ENCODE measurements at regions not wholly inside any gene's neighbourhood (a gene's known extent, or its start where the extent isn't known, plus 50 kb on each side); places are given as distances from the start of the nearest gene placed in this dataset.

DNA sequence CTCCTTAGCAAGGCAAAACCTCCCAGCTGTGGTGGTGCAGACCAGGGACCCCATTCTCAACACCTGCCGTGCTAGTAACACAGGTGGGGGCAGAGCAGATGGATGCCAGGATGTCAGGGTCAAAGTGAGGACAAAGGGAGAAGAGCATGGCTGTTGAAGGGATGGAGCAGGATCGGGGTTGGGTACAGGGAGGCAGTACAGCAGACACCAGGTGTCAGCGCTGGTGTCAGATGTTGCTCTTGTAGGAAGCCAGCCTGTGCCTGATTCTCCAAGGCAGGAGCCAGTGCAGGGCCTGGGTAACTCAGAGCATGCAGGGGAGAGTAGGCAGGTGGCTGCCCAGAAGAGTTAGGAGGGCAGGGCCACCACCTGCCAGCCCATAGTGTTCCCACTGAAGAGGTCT, 222.1 kb upstream of the SPRED2 start:
- no peaks in the 10 kb centered on the region for H3K36me3 ChIP-seq (replicated peaks in 1 of 2; ENCODE audit: control insufficient read depth in 1 of 2, insufficient read depth in 2 of 2, low read length in 2 of 2)
- intact Hi-C loops (cut with micrococcal nuclease; ENCODE audit: unreplicated experiment) (no loop called here), in situ Hi-C loops (cut with HindIII; ENCODE audit: extremely low pct_ligation_motif_present, low pct_unique_long_range_greater_than_20kb) (no loop called here)
- H3K4me3 ChIP-seq (replicated peaks in 1 of 3; ENCODE audit: insufficient read depth in 1 of 3, low read depth in 2 of 3, low read length in 3 of 3) = no peak overlapping the region
- H3K4me2 ChIP-seq (ENCODE audit: low read depth, low read length) = no peak overlapping the region
- peaks cover 2 to 13% of the 10 kb centered on the region in 2 experiments; a peak in 2 of 5 replicates for H3K27me3 ChIP-seq (ENCODE audit: control insufficient read depth in 1 of 2, insufficient read depth in 2 of 2, low read length in 2 of 2)
- ChIA-PET CTCF (ENCODE audit: low intra/inter-chr PET ratio, low total read pairs) (no interaction called here), POLR2A (no interaction called here)
- H4K20me1 ChIP-seq (ENCODE audit: insufficient read depth, low read length) = no peaks in the 10 kb centered on the region
- no TSS peak for BruUV-seq (replicated peaks)
- H3K9ac ChIP-seq (ENCODE audit: insufficient read depth, low read depth, low read length) = no peak overlapping the region
- no peaks in the 10 kb centered on the region for H3K9me3 ChIP-seq (ENCODE audit: low read length)
- 5% methylated on average over 3 of the region's 3 CpGs for WGBS (ENCODE audit: low lambda C conversion rate)
- H2AFZ ChIP-seq (ENCODE audit: low read length) = no peak overlapping the region
- no peaks in the 10 kb centered on the region for H3K79me2 ChIP-seq (ENCODE audit: insufficient read depth, low read length)
- no peaks in the 10 kb centered on the region for H3K4me1 ChIP-seq (ENCODE audit: insufficient read depth, low read length)
- H3K27ac ChIP-seq (ENCODE audit: extremely low read length, insufficient read depth, low read length) = no peak overlapping the region
- no peak for FAIRE-seq
- DNase-seq (ENCODE audit: low spot score) = no peak
- ATAC-seq = peak; percentile 44; the same call in 2 of the 3 replicates
- TF ChIP-seq SAFB2 (CRISPR knock-in tag; IDR thresholded peaks at IDR 0.05; ENCODE audit: borderline replicate concordance, low read depth) = no peak
- no peak for TF ChIP-seq CERS6 (CRISPR knock-in tag; IDR thresholded peaks at IDR 0.05)
- no peak for TF ChIP-seq ZNF414 (CRISPR knock-in tag; IDR thresholded peaks at IDR 0.05)
- no peak for TF ChIP-seq SRY (CRISPR knock-in tag; IDR thresholded peaks at IDR 0.05)
- TF ChIP-seq ARNT2 (CRISPR knock-in tag; IDR thresholded peaks at IDR 0.05; ENCODE audit: low read depth) = no peak
- TF ChIP-seq SP140L (CRISPR knock-in tag; IDR thresholded peaks at IDR 0.05; ENCODE audit: borderline replicate concordance) = no peak
- no peak for TF ChIP-seq ZNF790 (CRISPR knock-in tag; IDR thresholded peaks at IDR 0.05; ENCODE audit: borderline replicate concordance)
- no peak for TF ChIP-seq SP4 (CRISPR knock-in tag; IDR thresholded peaks at IDR 0.05)
- TF ChIP-seq ZNF30 (CRISPR knock-in tag; IDR thresholded peaks at IDR 0.05) = no peak
- TF ChIP-seq ETV5 (CRISPR knock-in tag; IDR thresholded peaks at IDR 0.05; ENCODE audit: borderline replicate concordance) = no peak
- no peak for TF ChIP-seq ESRRA (CRISPR knock-in tag; IDR thresholded peaks at IDR 0.05; ENCODE audit: low read depth)
- TF ChIP-seq PRPF4 (IDR thresholded peaks at IDR 0.05; ENCODE audit: low read depth, low read length, poor library complexity, severe bottlenecking) = no peak
- TF ChIP-seq SIN3B (IDR thresholded peaks at IDR 0.05; ENCODE audit: low read length) = no peak
- TF ChIP-seq DPF2 (CRISPR knock-in tag; IDR thresholded peaks at IDR 0.05; ENCODE audit: borderline replicate concordance, low read depth) = no peak
